K562 (cell line): ENCODE measurements at regions not wholly inside any gene's neighbourhood (a gene's known extent, or its start where the extent isn't known, plus 50 kb on each side); places are given as distances from the start of the nearest gene placed in this dataset.

Experiments
- CBX3 ChIP-seq, 2 experiments: IDR thresholded peaks; 1 replicate in 1 of 2; 2 replicates in 1 of 2; pipeline ENCODE4 v1.6.1; 2012; ENCODE audit warnings: inconsistent platforms in 2 of 2, low read length in 2 of 2, borderline replicate concordance in 1 of 2, control low read depth in 1 of 2
- CEBPG ChIP-seq, 3 experiments: fragments of 200-800 bp in 1 of 3; sonication (Bioruptor generic) in 1 of 3; sonication (generic) in 1 of 3; formaldehyde crosslinking in 1 of 3; IDR thresholded peaks in 2 of 3; conservative IDR thresholded peaks in 1 of 3; 2 replicates each; pipeline versions ENCODE4 v1.6.1 to v1.8.0; 2016 to 2022; ENCODE audit warnings: missing compliant biosample characterization in 2 of 3, missing genetic modification characterization in 2 of 3, mild to moderate bottlenecking in 1 of 3, missing genetic modification reagents in 1 of 3
- GTF2F1 ChIP-seq: IDR thresholded peaks from 2 replicates; pipeline ENCODE4 v1.6.1; 2011; ENCODE audit warnings: low read depth, low read length, improper control_type of control experiment
- NFRKB ChIP-seq: fragments of 450-650 bp; IDR thresholded peaks from 2 replicates; pipeline ENCODE4 v1.6.1; 2016; ENCODE audit warnings: low read depth
- NFYB ChIP-seq: IDR thresholded peaks from 2 replicates; pipeline ENCODE4 v1.6.1; 2011; ENCODE audit warnings: mild to moderate bottlenecking, moderate library complexity; ENCODE audit not compliant: insufficient read length; ENCODE audit errors: extremely low read depth
- TBP ChIP-seq: optimal IDR thresholded peaks from 2 replicates; pipeline ENCODE3; 2011; ENCODE audit warnings: low read depth, low read length, improper control_type of control experiment
- TF ChIP-seq, protein P1 (sequence below), 3 experiments: IDR thresholded peaks in 2 of 3; conservative IDR thresholded peaks in 1 of 3; 2 replicates each; pipeline ENCODE4 v1.5.1; 2011 to 2012; ENCODE audit warnings: low read length in 3 of 3, mild to moderate bottlenecking in 3 of 3, control low read depth in 2 of 3, improper control_type of control experiment in 1 of 3, inconsistent platforms in 1 of 3, low read depth in 1 of 3, mixed read lengths in 1 of 3, moderate library complexity in 1 of 3; ENCODE audit not compliant: insufficient read depth in 2 of 3

DNA sequence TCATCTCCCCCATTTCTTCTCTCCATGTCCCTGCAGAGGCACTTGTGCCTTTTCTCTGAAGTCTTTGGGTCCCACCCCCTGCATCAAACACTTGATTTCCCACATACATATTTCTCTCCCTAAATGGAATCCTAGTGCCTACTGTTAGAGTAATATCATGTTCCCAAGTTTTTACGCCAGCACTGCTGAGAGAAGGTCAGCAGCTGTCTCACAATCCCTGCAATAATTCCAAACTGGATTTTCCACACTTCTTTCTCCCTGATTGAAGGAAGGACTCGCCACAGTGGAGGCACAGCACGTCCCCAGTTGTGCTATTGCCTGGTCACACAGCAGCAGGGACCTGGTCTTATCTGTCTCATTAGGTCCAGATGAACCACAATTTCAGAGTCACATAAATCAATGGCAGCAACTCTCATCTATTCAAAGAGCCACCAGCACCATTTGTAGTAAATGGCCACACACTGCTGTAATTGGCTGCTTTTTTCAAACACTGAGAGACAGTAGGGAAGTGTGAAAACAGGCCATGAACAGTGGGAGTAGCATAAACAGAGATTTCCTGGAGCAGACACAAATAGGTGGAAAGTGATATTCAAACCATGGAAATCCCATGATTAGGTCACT is 605.5 kb downstream of the XPNPEP1 start:
- TF ChIP-seq NFRKB (no peak), CBX3 (IDR thresholded peaks at IDR 0.05; ENCODE audit: borderline replicate concordance in 1 of 2, low read length in 2 of 2) (no peak), GTF2F1 (no peak), CEBPG (CRISPR knock-in tag; IDR thresholded peaks at IDR 0.05) (no peak), CEBPG (tag; conservative IDR thresholded peaks at IDR 0.05 in 1 of 2, IDR thresholded peaks at IDR 0.05 in 1 of 2) (no peak), NFYB (no peak), TBP (no peak)
- TF ChIP-seq, protein P1, sequence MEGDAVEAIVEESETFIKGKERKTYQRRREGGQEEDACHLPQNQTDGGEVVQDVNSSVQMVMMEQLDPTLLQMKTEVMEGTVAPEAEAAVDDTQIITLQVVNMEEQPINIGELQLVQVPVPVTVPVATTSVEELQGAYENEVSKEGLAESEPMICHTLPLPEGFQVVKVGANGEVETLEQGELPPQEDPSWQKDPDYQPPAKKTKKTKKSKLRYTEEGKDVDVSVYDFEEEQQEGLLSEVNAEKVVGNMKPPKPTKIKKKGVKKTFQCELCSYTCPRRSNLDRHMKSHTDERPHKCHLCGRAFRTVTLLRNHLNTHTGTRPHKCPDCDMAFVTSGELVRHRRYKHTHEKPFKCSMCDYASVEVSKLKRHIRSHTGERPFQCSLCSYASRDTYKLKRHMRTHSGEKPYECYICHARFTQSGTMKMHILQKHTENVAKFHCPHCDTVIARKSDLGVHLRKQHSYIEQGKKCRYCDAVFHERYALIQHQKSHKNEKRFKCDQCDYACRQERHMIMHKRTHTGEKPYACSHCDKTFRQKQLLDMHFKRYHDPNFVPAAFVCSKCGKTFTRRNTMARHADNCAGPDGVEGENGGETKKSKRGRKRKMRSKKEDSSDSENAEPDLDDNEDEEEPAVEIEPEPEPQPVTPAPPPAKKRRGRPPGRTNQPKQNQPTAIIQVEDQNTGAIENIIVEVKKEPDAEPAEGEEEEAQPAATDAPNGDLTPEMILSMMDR (IDR thresholded peaks at IDR 0.05 in 2 of 3, conservative IDR thresholded peaks at IDR 0.05 in 1 of 3; ENCODE audit: insufficient read depth in 2 of 3, low read depth in 1 of 3, low read length in 3 of 3), result no peak
